ENCODE measurements at regions not wholly inside any gene's neighbourhood (a gene's known extent, or its start where the extent isn't known, plus 50 kb on each side); places are given as distances from the start of the nearest gene placed in this dataset.
"Not testable (repeated sequence)": the region's sequence is repeated elsewhere in the genome, so short reads cannot be mapped to it uniquely, and the experiment has no call there.

GRCh38 chr6:86872810-86873209, 64.5 kb upstream of the HTR1E start:
- H3K4me3 ChIP-seq; DNase-seq (ENCODE audit: low spot score): not testable (repeated sequence)

GRCh38 chr6:86871681-86872080, 65.6 kb upstream of the HTR1E start:
- no peak for DNase-seq (ENCODE audit: low spot score)
- no peak for TF ChIP-seq CTCF (IDR thresholded peaks at IDR 0.05)
- Histone ChIP-seq H3K4me3 (no peak overlapping the region), H3K27ac (no peak overlapping the region)

More at GRCh38 chr6:86872810-86873209, 64.5 kb upstream of the HTR1E start:
- H3K27ac ChIP-seq, result not testable (repeated sequence)

- no peak for TF ChIP-seq CTCF (IDR thresholded peaks at IDR 0.05)
- H3K27ac ChIP-seq, result no peak overlapping the region
- no peak for DNase-seq (ENCODE audit: low spot score)
- no peak overlapping the region for H3K4me3 ChIP-seq
These were observed 67.8 kb upstream of the HTR1E start for GRCh38 chr6:86869500-86869899.

- H3K4me3 ChIP-seq, result no peak overlapping the region
- DNase-seq (ENCODE audit: low spot score), result no peak
- no peak for TF ChIP-seq CTCF (IDR thresholded peaks at IDR 0.05)
These were observed 77.8 kb upstream of the HTR1E start for GRCh38 chr6:86859513-86859912.

GRCh38 chr6:86858970-86859369, 78.4 kb upstream of the HTR1E start:
- H3K4me3 ChIP-seq, result no peak overlapping the region
- no peak for TF ChIP-seq CTCF (IDR thresholded peaks at IDR 0.05)
- no peak for DNase-seq (ENCODE audit: low spot score)
- H3K27ac ChIP-seq, result no peak overlapping the region

More at GRCh38 chr6:86859513-86859912, 77.8 kb upstream of the HTR1E start:
- H3K27ac ChIP-seq, result no peak overlapping the region

- no peak for DNase-seq (ENCODE audit: low spot score)
- Histone ChIP-seq H3K4me3 (no peak overlapping the region), H3K27ac (no peak overlapping the region)
- no peak for TF ChIP-seq CTCF (IDR thresholded peaks at IDR 0.05)
These were observed 79.5 kb upstream of the HTR1E start for GRCh38 chr6:86857783-86858182.

GRCh38 chr6:86856937-86857563, 80.3 kb upstream of the HTR1E start:
- no peak overlapping the region for H3K27ac ChIP-seq
- no peak for TF ChIP-seq CTCF (IDR thresholded peaks at IDR 0.05)
- H3K4me3 ChIP-seq, result no peak overlapping the region
- DNase-seq (ENCODE audit: low spot score), result no peak
